Heart right ventricle (tissue), 2 donors: ENCODE measurements at regions not wholly inside any gene's neighbourhood (a gene's known extent, or its start where the extent isn't known, plus 50 kb on each side); places are given as distances from the start of the nearest gene placed in this dataset.

Experiments
- microRNA-seq, 2 donors: library from miRNA; unstranded; fragments of <30 nt; microRNA quantifications; one replicate each; pipeline ENCODE4 v1.2.0, GENCODE V29; 2021
- donor health status: DM: no; HTN: no; CAD: no.
- donor health status: DM: yes; HTN: yes; CAD: no.

Small RNAs in the stretch of these regions (microRNA-seq; reads per million reads assigned to microRNA genes)
- 0 reads per million in 2 donors for gene MIR374B
- gene MIR374C = 0 reads per million in 2 donors
- gene MIR421 = 348 to 386 reads per million in 2 donors
